ENCODE measurements at regions not wholly inside any gene's neighbourhood (a gene's known extent, or its start where the extent isn't known, plus 50 kb on each side); places are given as distances from the start of the nearest gene placed in this dataset.

DNA sequence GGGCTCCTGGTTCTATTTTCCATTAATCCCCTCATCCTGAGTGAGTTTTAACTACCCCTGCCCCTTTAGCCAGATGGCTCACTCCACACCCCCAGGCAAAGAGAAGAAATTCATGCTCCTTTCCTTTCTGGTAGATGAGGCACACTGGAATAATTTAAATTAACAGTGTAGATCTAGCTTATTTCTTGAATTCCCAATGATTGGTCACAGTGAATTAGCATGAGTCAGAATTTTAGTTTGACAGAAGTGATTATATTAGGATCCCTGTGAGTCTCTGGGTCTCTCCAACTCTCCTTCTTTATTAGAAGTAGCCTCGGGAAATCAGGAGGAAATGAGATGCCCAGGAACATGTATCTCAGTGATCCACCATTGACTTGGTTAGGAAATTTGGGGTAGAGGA lies 103.1 kb upstream of the KAZN start:
- TF ChIP-seq CTCF (IDR thresholded peaks at IDR 0.05; ENCODE audit: insufficient read depth, low read length, severe bottlenecking), result no peak
- no peak overlapping the region for H3K4me3 ChIP-seq (ENCODE audit: low read depth, low read length)
- no peaks in the 10 kb centered on the region for H3K36me3 ChIP-seq (ENCODE audit: control insufficient read depth, insufficient read depth, low read length)
- no peaks in the 10 kb centered on the region for H3K27me3 ChIP-seq (ENCODE audit: control insufficient read depth, insufficient read depth, low read length)
- no peak for FAIRE-seq
- no peak for DNase-seq (ENCODE audit: low read depth)

DNA sequence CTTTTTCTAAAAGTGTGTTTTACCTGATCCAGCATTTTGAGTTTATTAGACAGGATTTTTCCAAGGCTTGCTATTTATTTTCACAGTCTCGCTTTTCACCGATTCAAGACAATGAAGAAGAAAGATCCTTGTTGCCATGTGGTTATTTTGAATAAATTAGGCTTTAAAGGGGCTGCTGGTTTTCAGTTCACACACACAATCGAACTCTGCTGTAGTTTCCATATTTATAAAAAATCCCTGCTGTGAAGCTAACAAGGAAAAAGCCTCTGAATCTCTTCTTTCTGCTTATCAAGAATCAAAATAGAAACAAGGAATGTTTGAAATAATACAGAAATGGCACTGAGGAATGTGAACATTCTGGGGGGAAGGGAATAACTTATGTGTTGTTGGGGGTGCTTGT lies 102.5 kb upstream of the KAZN start:
- DNase-seq (ENCODE audit: low read depth), result no peak
- no peaks in the 10 kb centered on the region for H3K36me3 ChIP-seq (ENCODE audit: control insufficient read depth, insufficient read depth, low read length)
- FAIRE-seq, result no peak
- H3K4me3 ChIP-seq (ENCODE audit: low read depth, low read length), result no peak overlapping the region
- no peak for TF ChIP-seq CTCF (IDR thresholded peaks at IDR 0.05; ENCODE audit: insufficient read depth, low read length, severe bottlenecking)
- H3K27me3 ChIP-seq (ENCODE audit: control insufficient read depth, insufficient read depth, low read length), result no peaks in the 10 kb centered on the region

- DNase-seq (ENCODE audit: low read depth), result no peak
- no peak for TF ChIP-seq CTCF (IDR thresholded peaks at IDR 0.05; ENCODE audit: insufficient read depth, low read length, severe bottlenecking)
These were observed 99.6 kb upstream of the KAZN start for GRCh38 chr1:14498839-14499238.

GRCh38 chr1:14499312-14500040 lies 99.0 kb upstream of the KAZN start:
- H3K27me3 ChIP-seq (ENCODE audit: control insufficient read depth, insufficient read depth, low read length), result no peaks in the 10 kb centered on the region
- no peak overlapping the region for H3K4me3 ChIP-seq (ENCODE audit: low read depth, low read length)
- no peak for TF ChIP-seq CTCF (IDR thresholded peaks at IDR 0.05; ENCODE audit: insufficient read depth, low read length, severe bottlenecking)
- no peak for FAIRE-seq
- DNase-seq (ENCODE audit: low read depth), result no peak
- no peaks in the 10 kb centered on the region for H3K36me3 ChIP-seq (ENCODE audit: control insufficient read depth, insufficient read depth, low read length)

More at GRCh38 chr1:14498839-14499238, 99.6 kb upstream of the KAZN start:
- no peak for FAIRE-seq
- H3K27me3 ChIP-seq (ENCODE audit: control insufficient read depth, insufficient read depth, low read length), result no peaks in the 10 kb centered on the region
- no peak overlapping the region for H3K4me3 ChIP-seq (ENCODE audit: low read depth, low read length)
- H3K36me3 ChIP-seq (ENCODE audit: control insufficient read depth, insufficient read depth, low read length), result no peaks in the 10 kb centered on the region

DNA sequence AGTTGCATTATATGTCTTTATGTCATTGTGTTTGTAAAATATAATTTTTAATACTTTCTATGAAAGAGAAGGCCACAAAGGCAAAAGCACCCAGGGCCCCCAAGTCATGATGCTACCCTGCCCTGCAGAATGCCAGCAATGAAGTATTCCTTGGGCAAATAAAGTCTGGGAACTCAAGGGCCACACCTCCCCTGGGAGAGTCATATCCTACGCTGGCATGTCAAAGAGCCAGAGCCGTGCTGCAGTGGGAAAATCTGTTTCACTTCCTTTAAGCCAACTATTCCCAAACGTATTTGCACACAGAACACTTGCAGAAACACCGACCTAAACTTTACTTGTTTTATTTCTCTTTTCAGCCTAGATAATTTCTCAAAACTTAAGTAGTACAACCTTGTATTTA lies 98.4 kb upstream of the KAZN start:
- no peaks in the 10 kb centered on the region for H3K27me3 ChIP-seq (ENCODE audit: control insufficient read depth, insufficient read depth, low read length)
- TF ChIP-seq CTCF (IDR thresholded peaks at IDR 0.05; ENCODE audit: insufficient read depth, low read length, severe bottlenecking), result no peak
- H3K4me3 ChIP-seq (ENCODE audit: low read depth, low read length), result no peak overlapping the region
- no peak for FAIRE-seq
- DNase-seq (ENCODE audit: low read depth), result no peak
- no peaks in the 10 kb centered on the region for H3K36me3 ChIP-seq (ENCODE audit: control insufficient read depth, insufficient read depth, low read length)

DNA sequence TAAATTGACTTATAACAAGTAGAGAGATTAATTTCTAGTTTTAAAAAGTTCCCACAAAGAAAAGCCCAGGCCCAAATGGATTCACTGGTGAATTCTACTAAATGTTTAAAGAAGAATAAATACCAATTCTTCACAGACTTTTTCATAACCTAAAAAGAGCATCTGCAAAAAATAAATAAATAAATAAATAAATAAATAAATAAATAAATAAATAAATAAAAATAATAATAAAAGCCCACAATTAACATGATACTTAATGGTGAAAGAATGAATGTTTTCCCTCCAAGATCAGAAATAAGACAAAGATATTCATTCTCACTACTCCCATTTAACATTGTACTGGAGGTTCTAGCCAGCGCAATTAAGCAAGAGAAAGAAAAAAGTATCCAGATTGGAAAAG lies 97.6 kb upstream of the KAZN start:
- Histone ChIP-seq H3K36me3 (ENCODE audit: control insufficient read depth, insufficient read depth, low read length) (no peaks in the 10 kb centered on the region), H3K4me3 (ENCODE audit: low read depth, low read length) (no peak overlapping the region), H3K27me3 (ENCODE audit: control insufficient read depth, insufficient read depth, low read length) (no peaks in the 10 kb centered on the region)
- TF ChIP-seq CTCF (IDR thresholded peaks at IDR 0.05; ENCODE audit: insufficient read depth, low read length, severe bottlenecking), result no peak
- no peak for FAIRE-seq
- DNase-seq (ENCODE audit: low read depth), result no peak

Measured in bronchial epithelial cell (primary cell).